ENCODE measurements at regions not wholly inside any gene's neighbourhood (a gene's known extent, or its start where the extent isn't known, plus 50 kb on each side); places are given as distances from the start of the nearest gene placed in this dataset.
A peak's percentile ranks its signal among the peaks of the same experiment; 100 is the strongest.

- DNase-seq: peak in 1 of 5 donors; percentile 64
- no peak for FAIRE-seq
- no peak for TF ChIP-seq CTCF (IDR thresholded peaks at IDR 0.05; ENCODE audit: borderline replicate concordance, extremely low read depth, insufficient read depth)
- Histone ChIP-seq H3K9me3 (ENCODE audit: control insufficient read depth in 2 of 3, insufficient read depth in 1 of 3, low read length in 3 of 3) (peaks cover 0 to 2% (median 0%) of the 10 kb centered on the region in 3 donors), H3K36me3 (ENCODE audit: control insufficient read depth in 2 of 3, insufficient read depth in 3 of 3, low read length in 3 of 3) (no peaks in the 10 kb centered on the region), H3K27ac (ENCODE audit: low read depth in 2 of 2, low read length in 2 of 2) (no peak overlapping the region), H3K27me3 (ENCODE audit: control insufficient read depth, insufficient read depth, low read length) (no peaks in the 10 kb centered on the region), H3K9ac (ENCODE audit: low read length in 3 of 3) (no peak overlapping the region), H3K4me3 (ENCODE audit: low read length in 3 of 3) (no peak overlapping the region), H3K4me1 (ENCODE audit: control insufficient read depth in 2 of 3, insufficient read depth in 2 of 3, low read depth in 1 of 3, low read length in 3 of 3) (no peaks in the 10 kb centered on the region)
- intact Hi-C loops (cut with DNase I): no loop called here
Measured at GRCh38 chr20:54356801-54357200, 118.6 kb upstream of the DOK5 start.

- DNase-seq (no peak), FAIRE-seq (no peak)
- intact Hi-C loops (cut with DNase I): no loop called here
- peaks cover 0 to 2% (median 0%) of the 10 kb centered on the region in 3 donors for H3K9me3 ChIP-seq (ENCODE audit: control insufficient read depth in 2 of 3, insufficient read depth in 1 of 3, low read length in 3 of 3)
- no peak overlapping the region for H3K4me3 ChIP-seq (ENCODE audit: low read length in 3 of 3)
- H3K27ac ChIP-seq (ENCODE audit: low read depth in 2 of 2, low read length in 2 of 2): no peak overlapping the region
- H3K4me1 ChIP-seq (ENCODE audit: control insufficient read depth in 2 of 3, insufficient read depth in 2 of 3, low read depth in 1 of 3, low read length in 3 of 3): no peaks in the 10 kb centered on the region
- no peak overlapping the region for H3K9ac ChIP-seq (ENCODE audit: low read length in 3 of 3)
- H3K27me3 ChIP-seq (ENCODE audit: control insufficient read depth, insufficient read depth, low read length): no peaks in the 10 kb centered on the region
- TF ChIP-seq CTCF (IDR thresholded peaks at IDR 0.05; ENCODE audit: borderline replicate concordance, extremely low read depth, insufficient read depth): no peak
- H3K36me3 ChIP-seq (ENCODE audit: control insufficient read depth in 2 of 3, insufficient read depth in 3 of 3, low read length in 3 of 3): no peaks in the 10 kb centered on the region
Measured at GRCh38 chr20:54361475-54361874, 113.9 kb upstream of the DOK5 start.

GRCh38 chr20:54362283-54362682 lies 113.1 kb upstream of the DOK5 start:
- no peak for DNase-seq
- intact Hi-C loops (cut with DNase I): no loop called here
- H3K9me3 ChIP-seq (ENCODE audit: control insufficient read depth in 2 of 3, insufficient read depth in 1 of 3, low read length in 3 of 3): no peaks in the 10 kb centered on the region
- FAIRE-seq: no peak
- no peak overlapping the region for H3K9ac ChIP-seq (ENCODE audit: low read length in 3 of 3)
- TF ChIP-seq CTCF (IDR thresholded peaks at IDR 0.05; ENCODE audit: borderline replicate concordance, extremely low read depth, insufficient read depth): no peak
- H3K36me3 ChIP-seq (ENCODE audit: control insufficient read depth in 2 of 3, insufficient read depth in 3 of 3, low read length in 3 of 3): no peaks in the 10 kb centered on the region
- H3K4me3 ChIP-seq (ENCODE audit: low read length in 3 of 3): no peak overlapping the region
- no peaks in the 10 kb centered on the region for H3K27me3 ChIP-seq (ENCODE audit: control insufficient read depth, insufficient read depth, low read length)
- H3K4me1 ChIP-seq (ENCODE audit: control insufficient read depth in 2 of 3, insufficient read depth in 2 of 3, low read depth in 1 of 3, low read length in 3 of 3): no peaks in the 10 kb centered on the region
- no peak overlapping the region for H3K27ac ChIP-seq (ENCODE audit: low read depth in 2 of 2, low read length in 2 of 2)

- no peak for DNase-seq
- Histone ChIP-seq H3K4me3 (ENCODE audit: low read length in 3 of 3) (no peak overlapping the region), H3K9ac (ENCODE audit: low read length in 3 of 3) (no peak overlapping the region), H3K9me3 (ENCODE audit: control insufficient read depth in 2 of 3, insufficient read depth in 1 of 3, low read length in 3 of 3) (no peaks in the 10 kb centered on the region), H3K4me1 (ENCODE audit: control insufficient read depth in 2 of 3, insufficient read depth in 2 of 3, low read depth in 1 of 3, low read length in 3 of 3) (no peaks in the 10 kb centered on the region), H3K27ac (ENCODE audit: low read depth in 2 of 2, low read length in 2 of 2) (no peak overlapping the region), H3K36me3 (ENCODE audit: control insufficient read depth in 2 of 3, insufficient read depth in 3 of 3, low read length in 3 of 3) (no peaks in the 10 kb centered on the region), H3K27me3 (ENCODE audit: control insufficient read depth, insufficient read depth, low read length) (no peaks in the 10 kb centered on the region)
- no peak for TF ChIP-seq CTCF (IDR thresholded peaks at IDR 0.05; ENCODE audit: borderline replicate concordance, extremely low read depth, insufficient read depth)
- FAIRE-seq: no peak
- intact Hi-C loops (cut with DNase I): no loop called here
Measured at GRCh38 chr20:54364365-54364764, 111.0 kb upstream of the DOK5 start.
